CD14-positive monocyte (primary cell): ENCODE measurements at regions not wholly inside any gene's neighbourhood (a gene's known extent, or its start where the extent isn't known, plus 50 kb on each side); places are given as distances from the start of the nearest gene placed in this dataset.
A peak's percentile ranks its signal among the peaks of the same experiment; 100 is the strongest.

ENCODE experiments used
- DNase-seq, 3 donors: peaks; one replicate each; pipeline ENCODE4 v3.0.0-alpha.2; 2011 to 2022
- H2AFZ ChIP-seq: 2 replicates; pipeline ENCODE4 v1.6.0; 2012; ENCODE audit warnings: mild to moderate bottlenecking, low read depth, low read length, inconsistent platforms; ENCODE audit not compliant: insufficient read depth, poor library complexity, severe bottlenecking
- H3K27ac ChIP-seq, 2 donors: 1 replicate in 1 of 2; 2 replicates in 1 of 2; pipeline ENCODE4 v1.5.1; 2012 to 2013; ENCODE audit warnings: low read length in 2 of 2, control low read depth in 1 of 2, inconsistent platforms in 1 of 2, low read depth in 1 of 2, mild to moderate bottlenecking in 1 of 2
- H3K27me3 ChIP-seq, 2 donors: one replicate each; pipeline versions ENCODE4 v1.6.0 to v1.6.1; 2011 to 2013; ENCODE audit warnings: low read length in 2 of 2; ENCODE audit not compliant: control insufficient read depth in 2 of 2, insufficient read depth in 2 of 2
- H3K36me3 ChIP-seq, 2 donors: replicated peaks in 1 of 2; 1 replicate in 1 of 2; 2 replicates in 1 of 2; pipeline versions ENCODE4 v1.5.1 to v1.6.1; 2012 to 2013; ENCODE audit warnings: low read length in 2 of 2, control low read depth in 1 of 2, inconsistent platforms in 1 of 2, mild to moderate bottlenecking in 1 of 2; ENCODE audit not compliant: insufficient read depth in 2 of 2, control insufficient read depth in 1 of 2
- H3K4me1 ChIP-seq, 2 donors: 1 replicate in 1 of 2; 2 replicates in 1 of 2; pipeline versions ENCODE4 v1.5.1 to v1.6.1; 2012 to 2013; ENCODE audit warnings: low read length in 2 of 2, control low read depth in 1 of 2, inconsistent platforms in 1 of 2, mild to moderate bottlenecking in 1 of 2, moderate library complexity in 1 of 2; ENCODE audit not compliant: insufficient read depth in 2 of 2, control insufficient read depth in 1 of 2
- H3K4me2 ChIP-seq: replicated peaks from 2 replicates; pipeline ENCODE3; 2012; ENCODE audit warnings: low read length, moderate library complexity, mild to moderate bottlenecking; ENCODE audit not compliant: poor library complexity, severe bottlenecking; ENCODE audit errors: extremely low read depth
- H3K4me3 ChIP-seq, 3 experiments: fragments of 200-600 bp in 1 of 3; sonication (generic) in 1 of 3; replicated peaks in 1 of 3; 1 replicate in 2 of 3; 2 replicates in 1 of 3; pipeline ENCODE4 v1.5.1; 2011 to 2013; ENCODE audit warnings: low read length in 3 of 3, mild to moderate bottlenecking in 3 of 3, control low read depth in 2 of 3, low read depth in 2 of 3, inconsistent platforms in 1 of 3, moderate library complexity in 1 of 3
- H3K79me2 ChIP-seq: 2 replicates; pipeline ENCODE4 v1.6.0; 2012; ENCODE audit warnings: mild to moderate bottlenecking, control low read depth, inconsistent platforms, low read length, moderate library complexity; ENCODE audit not compliant: insufficient read depth
- H3K9ac ChIP-seq: 2 replicates; pipeline ENCODE4 v1.6.0; 2017; ENCODE audit warnings: low read length, mild to moderate bottlenecking; ENCODE audit not compliant: insufficient read depth, poor library complexity, severe bottlenecking
- H3K9me3 ChIP-seq, 2 donors: replicated peaks in 1 of 2; 1 replicate in 1 of 2; 2 replicates in 1 of 2; pipeline versions ENCODE4 v1.5.1 to v1.6.1; 2012 to 2013; ENCODE audit warnings: low read length in 2 of 2, control low read depth in 1 of 2; ENCODE audit not compliant: control insufficient read depth in 1 of 2, insufficient read depth in 1 of 2
- H4K20me1 ChIP-seq: 2 replicates; pipeline ENCODE4 v1.6.0; 2012; ENCODE audit warnings: mild to moderate bottlenecking, low read length, control low read depth, moderate library complexity; ENCODE audit not compliant: insufficient read depth
- H3K27ac Mint-ChIP-seq, 7 donors: one replicate each; pipeline ENCODE4 v1.8.0; 2020; ENCODE audit warnings: mild to moderate bottlenecking in 7 of 7, mixed read lengths in 7 of 7, moderate library complexity in 6 of 7, inconsistent platforms in 2 of 7
- H3K27me3 Mint-ChIP-seq, 3 donors: one replicate each; pipeline ENCODE4 v1.8.0; 2021 to 2022; ENCODE audit warnings: low read depth in 3 of 3, mild to moderate bottlenecking in 3 of 3, mixed read lengths in 3 of 3, moderate library complexity in 3 of 3, inconsistent platforms in 1 of 3
- H3K36me3 Mint-ChIP-seq, 2 donors: one replicate each; pipeline ENCODE4 v1.8.0; 2020; ENCODE audit warnings: mixed read lengths in 2 of 2, inconsistent platforms in 1 of 2, mild to moderate bottlenecking in 1 of 2
- H3K4me1 Mint-ChIP-seq: one replicate; pipeline ENCODE4 v1.8.0; 2020; ENCODE audit warnings: mild to moderate bottlenecking, mixed read lengths
- H3K4me3 Mint-ChIP-seq, 2 donors: one replicate each; pipeline ENCODE4 v1.8.0; 2020; ENCODE audit warnings: mild to moderate bottlenecking in 2 of 2, mixed read lengths in 2 of 2, moderate library complexity in 1 of 2
- H3K9me3 Mint-ChIP-seq, 7 donors: one replicate each; pipeline ENCODE4 v1.8.0; 2020 to 2022; ENCODE audit warnings: mixed read lengths in 7 of 7, mild to moderate bottlenecking in 6 of 7, moderate library complexity in 6 of 7, inconsistent platforms in 2 of 7
- CTCF ChIP-seq: fragments of 200-600 bp; IDR thresholded peaks from one replicate; pipeline ENCODE4 v1.8.0; 2022; ENCODE audit warnings: antibody characterized with exemption, mild to moderate bottlenecking
- WGBS: methylation state at CpG from one replicate; pipeline ENCODE4 v1.1.5; 2013; ENCODE audit warnings: missing lambda C conversion rate; ENCODE audit not compliant: insufficient coverage; 5-methylcytosine and 5-hydroxymethylcytosine counted together
- intact Hi-C, 2 donors: fragments of 100-400 bp; cut with micrococcal nuclease; formaldehyde crosslinking; loops; one replicate each; pipeline versions ENCODE4 v1.15.0 to v1.15.1; 2023

DNA sequence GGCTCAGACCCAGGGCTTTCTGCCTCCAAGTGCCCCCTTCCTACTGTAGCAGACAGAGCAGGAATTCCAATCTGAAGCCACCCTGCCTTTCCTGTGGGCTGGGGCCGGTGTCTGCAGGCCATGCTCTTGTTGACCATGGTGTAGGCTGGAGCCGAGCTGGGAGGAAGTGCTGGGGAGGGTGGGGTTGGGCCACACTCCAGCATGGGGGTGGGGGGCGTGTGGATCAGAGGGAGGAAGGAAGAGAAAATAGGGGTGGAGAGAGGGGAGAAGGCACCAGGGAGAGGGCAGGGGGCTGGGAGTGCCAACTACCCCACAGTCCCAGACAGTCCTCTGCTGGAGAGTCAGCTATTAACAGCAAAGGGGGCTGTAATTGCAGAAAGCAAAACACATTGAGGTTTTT is 54.3 kb upstream of the JPH3 start:
- no peaks in the 10 kb centered on the region for H3K36me3 Mint-ChIP-seq
- H3K9me3 Mint-ChIP-seq = peaks cover 7 to 22% (median 11%) of the 10 kb centered on the region in 7 donors
- no peak for TF ChIP-seq CTCF
- Histone ChIP-seq H3K4me2 (no peak overlapping the region), H3K4me3 (no peak overlapping the region), H4K20me1 (no peaks in the 10 kb centered on the region), H3K9me3 (peaks cover 4 to 12% of the 10 kb centered on the region in 2 donors), H2AFZ (no peak overlapping the region), H3K9ac (no peak overlapping the region), H3K4me1 (peaks cover 0 to 6% of the 10 kb centered on the region in 2 donors), H3K27ac (no peak overlapping the region), H3K27me3 (peaks cover 0 to 3% of the 10 kb centered on the region in 2 donors), H3K79me2 (no peaks in the 10 kb centered on the region), H3K36me3 (no peaks in the 10 kb centered on the region)
- H3K27ac Mint-ChIP-seq = no peak overlapping the region
- peaks cover 5 to 24% (median 14%) of the 10 kb centered on the region in 3 donors for H3K27me3 Mint-ChIP-seq
- intact Hi-C loops = no loop called here
- peaks cover 16% of the 10 kb centered on the region for H3K4me1 Mint-ChIP-seq
- 0% methylated on average over 1 of the region's 3 CpGs for WGBS
- no peak for DNase-seq
- H3K4me3 Mint-ChIP-seq = peak overlapping the region in 1 of 2 donors; percentile 33

DNA sequence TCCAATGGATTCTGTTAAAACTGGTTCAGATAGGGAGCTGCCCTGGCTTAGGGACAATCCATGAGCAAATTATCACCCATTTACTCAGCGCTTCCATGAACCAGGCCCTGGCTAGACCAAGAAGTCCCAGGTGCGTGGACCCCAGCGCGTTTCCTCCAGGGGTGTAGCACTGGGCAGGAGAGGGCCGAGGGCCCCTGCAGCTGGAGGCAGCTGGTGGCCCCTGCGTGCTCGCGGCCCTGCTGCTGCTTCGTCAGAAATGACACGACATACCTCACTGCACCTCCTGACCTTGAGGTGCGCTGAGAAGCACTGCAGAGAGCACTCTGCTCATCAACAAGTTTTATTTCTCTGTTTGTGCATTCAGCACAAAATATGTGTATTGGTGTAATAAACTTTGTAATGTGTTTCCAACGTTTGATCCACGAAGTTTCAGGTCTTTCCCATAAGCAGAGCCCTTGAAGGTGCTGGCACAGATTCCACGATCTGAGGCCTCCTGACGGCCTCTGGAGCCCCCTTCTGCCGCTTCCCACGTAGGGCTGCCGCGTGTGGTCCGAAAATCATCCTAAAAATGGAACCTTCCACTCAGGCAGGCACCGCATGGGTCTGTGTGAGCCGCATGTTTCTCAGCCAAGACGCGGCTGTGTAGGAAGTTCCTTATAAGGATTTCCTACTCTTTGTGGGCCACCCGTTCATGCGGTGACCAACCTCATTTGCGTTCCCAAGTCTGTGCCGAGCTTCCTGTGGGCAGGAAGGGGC is 50.8 kb upstream of the ZCCHC14 start:
- Histone ChIP-seq H2AFZ (no peak overlapping the region), H3K4me2 (no peak overlapping the region), H3K4me3 (no peak overlapping the region), H4K20me1 (no peaks in the 10 kb centered on the region), H3K36me3 (no peaks in the 10 kb centered on the region), H3K4me1 (peaks cover 0 to 6% of the 10 kb centered on the region in 2 donors), H3K9me3 (peaks cover 4 to 12% of the 10 kb centered on the region in 2 donors), H3K9ac (no peak overlapping the region), H3K79me2 (no peaks in the 10 kb centered on the region), H3K27me3 (peaks cover 0 to 10% of the 10 kb centered on the region in 2 donors), H3K27ac (no peak overlapping the region)
- H3K4me3 Mint-ChIP-seq = peak overlapping the region in 1 of 2 donors; percentile 63
- peaks cover 7 to 28% (median 11%) of the 10 kb centered on the region in 7 donors for H3K9me3 Mint-ChIP-seq
- DNase-seq = no peak
- no peak overlapping the region for H3K27ac Mint-ChIP-seq
- H3K4me1 Mint-ChIP-seq = peaks cover 14% of the 10 kb centered on the region
- WGBS = 41% methylated on average over 20 of the region's 28 CpGs
- no peaks in the 10 kb centered on the region for H3K36me3 Mint-ChIP-seq
- no peak for TF ChIP-seq CTCF
- peaks cover 9 to 33% (median 25%) of the 10 kb centered on the region in 3 donors for H3K27me3 Mint-ChIP-seq
- intact Hi-C loops = no loop called here
